HG03196 (cell line): ENCODE measurements at regions not wholly inside any gene's neighbourhood (a gene's known extent, or its start where the extent isn't known, plus 50 kb on each side); places are given as distances from the start of the nearest gene placed in this dataset.

Source experiments
- ATAC-seq: cut with Tn5 transposase; IDR thresholded peaks from one replicate; pipeline ENCODE4 v1.9.1; 2021; ENCODE audit not compliant: unreplicated experiment

- no peak for ATAC-seq
These were observed 226.5 kb upstream of the TOPAZ1 start for GRCh38 chr3:44015170-44015569.

GRCh38 chr3:44016818-44017217 lies 224.9 kb upstream of the TOPAZ1 start:
- ATAC-seq = no peak

- no peak for ATAC-seq
These were observed 222.8 kb upstream of the TOPAZ1 start for GRCh38 chr3:44018926-44019325.

- ATAC-seq = no peak
These were observed 221.9 kb upstream of the TOPAZ1 start for GRCh38 chr3:44019736-44020135.

GRCh38 chr3:44020143-44020542 lies 221.5 kb upstream of the TOPAZ1 start:
- ATAC-seq = no peak

GRCh38 chr3:44021651-44022594 lies 219.8 kb upstream of the TOPAZ1 start:
- no peak for ATAC-seq

- ATAC-seq = no peak
These were observed 217.6 kb upstream of the TOPAZ1 start for GRCh38 chr3:44023961-44024593.

GRCh38 chr3:44026220-44026865 lies 215.3 kb upstream of the TOPAZ1 start:
- ATAC-seq = no peak

GRCh38 chr3:44029100-44029499 lies 212.6 kb upstream of the TOPAZ1 start:
- ATAC-seq = no peak

- no peak for ATAC-seq
These were observed 211.4 kb upstream of the TOPAZ1 start for GRCh38 chr3:44030285-44030684.

GRCh38 chr3:44030687-44031305 lies 210.9 kb upstream of the TOPAZ1 start:
- no peak for ATAC-seq

GRCh38 chr3:44031387-44032380 lies 210.0 kb upstream of the TOPAZ1 start:
- ATAC-seq = no peak

- ATAC-seq = no peak
These were observed 209.2 kb upstream of the TOPAZ1 start for GRCh38 chr3:44032487-44032886.

- no peak for ATAC-seq
These were observed 208.6 kb upstream of the TOPAZ1 start for GRCh38 chr3:44033123-44033522.

GRCh38 chr3:44036850-44037249 lies 204.8 kb upstream of the TOPAZ1 start:
- ATAC-seq = no peak

GRCh38 chr3:44039006-44039405 lies 202.7 kb upstream of the TOPAZ1 start:
- no peak for ATAC-seq

- ATAC-seq = no peak
These were observed 200.0 kb upstream of the TOPAZ1 start for GRCh38 chr3:44041726-44042125.

- ATAC-seq = no peak
These were observed 198.9 kb upstream of the TOPAZ1 start for GRCh38 chr3:44042772-44043171.

GRCh38 chr3:44045476-44046275 lies 196.0 kb upstream of the TOPAZ1 start:
- ATAC-seq = peak; percentile 87
